ENCODE measurements at regions not wholly inside any gene's neighbourhood (a gene's known extent, or its start where the extent isn't known, plus 50 kb on each side); places are given as distances from the start of the nearest gene placed in this dataset.

GRCh38 chr6:78157606-78158005, 504.8 kb downstream of the MEI4 start:
- TF ChIP-seq CTCF (conservative IDR thresholded peaks at IDR 0.05; ENCODE audit: low read depth, low read length) (no peak), EZH2 (IDR thresholded peaks at IDR 0.05; ENCODE audit: borderline replicate concordance, low read depth, low read length, poor library complexity, severe bottlenecking) (no peak)
